HEK293 (cell line): ENCODE measurements at regions not wholly inside any gene's neighbourhood (a gene's known extent, or its start where the extent isn't known, plus 50 kb on each side); places are given as distances from the start of the nearest gene placed in this dataset.

Source experiments
- EGR2 ChIP-seq: fragments of 450-650 bp; formaldehyde crosslinking; IDR thresholded peaks from 2 replicates; pipeline ENCODE4 v1.5.1; 2016; ENCODE audit warnings: low read depth, missing biosample characterization, missing genetic modification characterization
- ZFHX2 ChIP-seq: fragments of 450-650 bp; formaldehyde crosslinking; conservative IDR thresholded peaks from 2 replicates; pipeline ENCODE4 v1.5.1; 2016; ENCODE audit warnings: missing biosample characterization, missing genetic modification characterization
- ZFP3 ChIP-seq: fragments of 450-650 bp; formaldehyde crosslinking; IDR thresholded peaks from 2 replicates; pipeline ENCODE4 v1.5.1; 2016; ENCODE audit warnings: low read depth, missing biosample characterization, missing genetic modification characterization
- ZNF155 ChIP-seq: fragments of 450-650 bp; formaldehyde crosslinking; IDR thresholded peaks from 2 replicates; pipeline ENCODE4 v1.5.1; 2016; ENCODE audit warnings: missing biosample characterization, missing genetic modification characterization
- ZNF529 ChIP-seq: fragments of 450-650 bp; formaldehyde crosslinking; IDR thresholded peaks from 2 replicates; pipeline ENCODE4 v1.5.1; 2017; ENCODE audit warnings: missing genetic modification characterization, missing biosample characterization; ENCODE audit not compliant: insufficient replicate concordance
- TF ChIP-seq, protein P1 (sequence below): fragments of 450-650 bp; formaldehyde crosslinking; IDR thresholded peaks from 2 replicates; pipeline ENCODE4 v1.5.1; 2016; ENCODE audit warnings: missing biosample characterization, missing genetic modification characterization
- TF ChIP-seq, protein P2 (sequence below): fragments of 450-650 bp; formaldehyde crosslinking; conservative IDR thresholded peaks from 2 replicates; pipeline ENCODE4 v1.5.1; 2016; ENCODE audit warnings: low read depth, missing biosample characterization, missing genetic modification characterization

DNA sequence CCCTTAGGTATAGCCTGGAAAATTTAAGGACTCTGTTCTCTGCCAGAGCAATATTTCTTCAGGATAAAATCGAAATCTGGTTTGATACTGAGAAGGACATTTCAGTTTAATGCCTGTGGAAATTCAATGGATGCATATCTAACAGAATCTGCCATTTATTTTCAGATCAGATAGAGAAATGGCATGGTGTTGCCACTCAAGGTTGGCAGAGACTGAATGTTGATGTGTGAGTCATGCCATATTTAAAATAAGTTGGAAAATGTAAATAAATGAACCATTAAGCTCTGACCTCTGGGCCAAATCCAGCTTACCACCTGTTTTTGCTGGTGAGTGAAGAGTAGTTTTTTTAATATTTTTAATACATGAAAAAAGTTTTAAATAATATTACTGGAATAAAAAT lies 594.6 kb downstream of the DOK5 start:
- TF ChIP-seq ZFP3 (tag by site-specific recombination) (no peak), ZNF529 (tag by site-specific recombination) (no peak), EGR2 (no peak), ZFHX2 (no peak), ZNF155 (tag by site-specific recombination) (no peak)
- TF ChIP-seq, protein P1, sequence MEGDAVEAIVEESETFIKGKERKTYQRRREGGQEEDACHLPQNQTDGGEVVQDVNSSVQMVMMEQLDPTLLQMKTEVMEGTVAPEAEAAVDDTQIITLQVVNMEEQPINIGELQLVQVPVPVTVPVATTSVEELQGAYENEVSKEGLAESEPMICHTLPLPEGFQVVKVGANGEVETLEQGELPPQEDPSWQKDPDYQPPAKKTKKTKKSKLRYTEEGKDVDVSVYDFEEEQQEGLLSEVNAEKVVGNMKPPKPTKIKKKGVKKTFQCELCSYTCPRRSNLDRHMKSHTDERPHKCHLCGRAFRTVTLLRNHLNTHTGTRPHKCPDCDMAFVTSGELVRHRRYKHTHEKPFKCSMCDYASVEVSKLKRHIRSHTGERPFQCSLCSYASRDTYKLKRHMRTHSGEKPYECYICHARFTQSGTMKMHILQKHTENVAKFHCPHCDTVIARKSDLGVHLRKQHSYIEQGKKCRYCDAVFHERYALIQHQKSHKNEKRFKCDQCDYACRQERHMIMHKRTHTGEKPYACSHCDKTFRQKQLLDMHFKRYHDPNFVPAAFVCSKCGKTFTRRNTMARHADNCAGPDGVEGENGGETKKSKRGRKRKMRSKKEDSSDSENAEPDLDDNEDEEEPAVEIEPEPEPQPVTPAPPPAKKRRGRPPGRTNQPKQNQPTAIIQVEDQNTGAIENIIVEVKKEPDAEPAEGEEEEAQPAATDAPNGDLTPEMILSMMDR (tag by site-specific recombination), result no peak
- TF ChIP-seq, protein P2, sequence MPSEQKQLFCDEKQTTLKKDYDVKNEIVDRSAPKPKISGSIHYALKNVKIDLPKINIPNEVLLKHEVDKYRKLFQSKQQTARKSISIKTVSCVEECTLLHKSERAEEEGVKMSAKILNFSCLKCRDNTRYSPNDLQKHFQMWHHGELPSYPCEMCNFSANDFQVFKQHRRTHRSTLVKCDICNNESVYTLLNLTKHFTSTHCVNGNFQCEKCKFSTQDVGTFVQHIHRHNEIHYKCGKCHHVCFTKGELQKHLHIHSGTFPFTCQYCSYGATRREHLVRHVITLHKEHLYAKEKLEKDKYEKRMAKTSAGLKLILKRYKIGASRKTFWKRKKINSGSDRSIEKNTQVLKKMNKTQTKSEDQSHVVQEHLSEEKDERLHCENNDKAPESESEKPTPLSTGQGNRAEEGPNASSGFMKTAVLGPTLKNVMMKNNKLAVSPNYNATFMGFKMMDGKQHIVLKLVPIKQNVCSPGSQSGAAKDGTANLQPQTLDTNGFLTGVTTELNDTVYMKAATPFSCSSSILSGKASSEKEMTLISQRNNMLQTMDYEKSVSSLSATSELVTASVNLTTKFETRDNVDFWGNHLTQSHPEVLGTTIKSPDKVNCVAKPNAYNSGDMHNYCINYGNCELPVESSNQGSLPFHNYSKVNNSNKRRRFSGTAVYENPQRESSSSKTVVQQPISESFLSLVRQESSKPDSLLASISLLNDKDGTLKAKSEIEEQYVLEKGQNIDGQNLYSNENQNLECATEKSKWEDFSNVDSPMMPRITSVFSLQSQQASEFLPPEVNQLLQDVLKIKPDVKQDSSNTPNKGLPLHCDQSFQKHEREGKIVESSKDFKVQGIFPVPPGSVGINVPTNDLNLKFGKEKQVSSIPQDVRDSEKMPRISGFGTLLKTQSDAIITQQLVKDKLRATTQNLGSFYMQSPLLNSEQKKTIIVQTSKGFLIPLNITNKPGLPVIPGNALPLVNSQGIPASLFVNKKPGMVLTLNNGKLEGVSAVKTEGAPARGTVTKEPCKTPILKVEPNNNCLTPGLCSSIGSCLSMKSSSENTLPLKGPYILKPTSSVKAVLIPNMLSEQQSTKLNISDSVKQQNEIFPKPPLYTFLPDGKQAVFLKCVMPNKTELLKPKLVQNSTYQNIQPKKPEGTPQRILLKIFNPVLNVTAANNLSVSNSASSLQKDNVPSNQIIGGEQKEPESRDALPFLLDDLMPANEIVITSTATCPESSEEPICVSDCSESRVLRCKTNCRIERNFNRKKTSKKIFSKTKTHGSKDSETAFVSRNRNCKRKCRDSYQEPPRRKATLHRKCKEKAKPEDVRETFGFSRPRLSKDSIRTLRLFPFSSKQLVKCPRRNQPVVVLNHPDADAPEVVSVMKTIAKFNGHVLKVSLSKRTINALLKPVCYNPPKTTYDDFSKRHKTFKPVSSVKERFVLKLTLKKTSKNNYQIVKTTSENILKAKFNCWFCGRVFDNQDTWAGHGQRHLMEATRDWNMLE, result no peak
